ENCODE measurements at regions not wholly inside any gene's neighbourhood (a gene's known extent, or its start where the extent isn't known, plus 50 kb on each side); places are given as distances from the start of the nearest gene placed in this dataset.

DNA sequence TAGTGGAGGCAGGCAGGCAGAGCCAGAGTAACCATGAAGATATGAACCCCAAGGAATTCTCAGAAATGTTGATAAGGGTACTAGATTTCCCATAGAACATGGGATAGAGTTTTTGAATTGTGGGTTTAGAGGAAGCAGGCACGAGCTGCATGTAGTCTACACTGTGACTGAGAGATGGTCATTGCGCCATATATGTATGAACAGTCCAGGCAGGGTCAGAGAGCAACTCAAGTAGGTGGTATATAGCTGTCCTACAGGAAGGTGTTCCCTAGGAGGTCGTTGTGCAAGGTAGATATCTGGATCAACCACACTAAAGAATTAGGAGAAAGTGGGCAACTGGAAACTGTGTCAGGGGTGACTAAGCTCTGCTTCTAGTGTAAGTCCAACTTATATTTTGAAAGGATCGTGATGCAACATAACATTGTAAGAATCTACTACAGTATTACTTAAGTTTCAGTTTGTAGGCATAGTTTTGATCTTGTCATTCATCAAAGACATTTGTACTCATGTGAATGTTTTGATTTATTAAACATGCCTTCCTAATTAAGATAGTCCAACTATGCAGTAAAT is 94.6 kb downstream of the HPGD start:
- TF ChIP-seq, protein P1, sequence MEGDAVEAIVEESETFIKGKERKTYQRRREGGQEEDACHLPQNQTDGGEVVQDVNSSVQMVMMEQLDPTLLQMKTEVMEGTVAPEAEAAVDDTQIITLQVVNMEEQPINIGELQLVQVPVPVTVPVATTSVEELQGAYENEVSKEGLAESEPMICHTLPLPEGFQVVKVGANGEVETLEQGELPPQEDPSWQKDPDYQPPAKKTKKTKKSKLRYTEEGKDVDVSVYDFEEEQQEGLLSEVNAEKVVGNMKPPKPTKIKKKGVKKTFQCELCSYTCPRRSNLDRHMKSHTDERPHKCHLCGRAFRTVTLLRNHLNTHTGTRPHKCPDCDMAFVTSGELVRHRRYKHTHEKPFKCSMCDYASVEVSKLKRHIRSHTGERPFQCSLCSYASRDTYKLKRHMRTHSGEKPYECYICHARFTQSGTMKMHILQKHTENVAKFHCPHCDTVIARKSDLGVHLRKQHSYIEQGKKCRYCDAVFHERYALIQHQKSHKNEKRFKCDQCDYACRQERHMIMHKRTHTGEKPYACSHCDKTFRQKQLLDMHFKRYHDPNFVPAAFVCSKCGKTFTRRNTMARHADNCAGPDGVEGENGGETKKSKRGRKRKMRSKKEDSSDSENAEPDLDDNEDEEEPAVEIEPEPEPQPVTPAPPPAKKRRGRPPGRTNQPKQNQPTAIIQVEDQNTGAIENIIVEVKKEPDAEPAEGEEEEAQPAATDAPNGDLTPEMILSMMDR (IDR thresholded peaks at IDR 0.05): no peak
- no peak for TF ChIP-seq EP300 (IDR thresholded peaks at IDR 0.05)
